ENCODE measurements at regions not wholly inside any gene's neighbourhood (a gene's known extent, or its start where the extent isn't known, plus 50 kb on each side); places are given as distances from the start of the nearest gene placed in this dataset.
"Not testable (repeated sequence)": the region's sequence is repeated elsewhere in the genome, so short reads cannot be mapped to it uniquely, and the experiment has no call there.

GRCh38 chr7:63104666-63105065 is 894.0 kb upstream of the ZNF722 start:
- Histone ChIP-seq H2AFZ (ENCODE audit: low read length) (no peak overlapping the region), H3K27ac (replicated peaks; ENCODE audit: low read length) (no peak overlapping the region), H3K23ac (ENCODE audit: low read depth, low read length, poor library complexity) (no peak overlapping the region), H3K4ac (ENCODE audit: low read length) (no peak overlapping the region), H3K79me1 (ENCODE audit: low read depth, low read length) (peaks cover 2% of the 10 kb centered on the region), H3K4me3 (ENCODE audit: low read length in 2 of 2) (no peak overlapping the region), H2BK5ac (ENCODE audit: low read length) (no peak overlapping the region), H3K4me1 (ENCODE audit: control insufficient read depth in 2 of 2, insufficient read depth in 1 of 2, low read depth in 1 of 2, low read length in 2 of 2) (no peaks in the 10 kb centered on the region), H2BK15ac (ENCODE audit: low read length) (no peak overlapping the region), H3K27me3 (ENCODE audit: control insufficient read depth in 3 of 3, insufficient read depth in 3 of 3, low read depth in 1 of 3, low read length in 3 of 3) (no peaks in the 10 kb centered on the region), H3K18ac (ENCODE audit: low read length) (no peak overlapping the region), H3K9ac (ENCODE audit: low read depth, low read length, poor library complexity) (no peak overlapping the region), H3K14ac (ENCODE audit: low read length) (no peak overlapping the region), H3K4me2 (ENCODE audit: insufficient read depth, low read length, poor library complexity, severe bottlenecking) (no peak overlapping the region), H2BK12ac (ENCODE audit: low read length) (no peak overlapping the region), H3K9me3 (replicated peaks in 1 of 2; ENCODE audit: control insufficient read depth in 2 of 2, insufficient read depth in 1 of 2, low read depth in 1 of 2, low read length in 2 of 2) (peaks cover 0 to 37% of the 10 kb centered on the region in 2 donors), H2AK5ac (ENCODE audit: low read depth, low read length) (no peak overlapping the region), H3K36me3 (replicated peaks in 1 of 2; ENCODE audit: control insufficient read depth in 2 of 2, insufficient read depth in 2 of 2, low read length in 2 of 2) (no peaks in the 10 kb centered on the region), H4K91ac (ENCODE audit: low read depth, low read length, poor library complexity) (no peak overlapping the region), H4K8ac (ENCODE audit: low read depth, low read length) (no peak overlapping the region), H2BK120ac (ENCODE audit: low read depth, low read length) (no peak overlapping the region)
- no CpG with 5 or more reads among the region's 4 CpGs for WGBS, 2 donors (ENCODE audit: extremely low coverage in 2 of 2, insufficient read length in 2 of 2, insufficient replicate concordance in 1 of 2)
- DNase-seq (ENCODE audit: low spot score) = no peak

DNA sequence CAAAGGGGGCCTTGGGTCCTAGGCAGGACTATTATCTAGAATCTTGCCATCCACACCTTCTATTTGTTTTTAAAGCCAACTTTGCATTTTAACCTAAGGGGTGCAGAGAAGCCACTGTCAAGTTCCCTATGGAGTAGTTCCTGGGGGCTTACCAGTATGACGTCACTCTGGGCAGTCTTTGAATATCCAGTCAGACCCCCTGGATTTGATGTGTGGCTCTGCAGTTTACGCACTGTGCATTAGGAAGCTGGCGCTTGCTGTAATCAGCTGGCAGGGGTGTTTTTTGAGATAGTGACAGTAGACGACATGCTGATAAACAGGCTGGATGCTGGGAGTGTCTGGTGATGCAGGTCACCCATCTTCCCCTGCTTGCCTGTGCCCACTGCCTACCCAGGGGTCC is 892.7 kb upstream of the ZNF722 start:
- no peak overlapping the region for H3K18ac ChIP-seq (ENCODE audit: low read length)
- no peak overlapping the region for H2AFZ ChIP-seq (ENCODE audit: low read length)
- H3K4me3 ChIP-seq (ENCODE audit: low read length in 2 of 2) = no peak overlapping the region
- H3K4me2 ChIP-seq (ENCODE audit: insufficient read depth, low read length, poor library complexity, severe bottlenecking) = no peak overlapping the region
- no peak for DNase-seq (ENCODE audit: low spot score)
- no peaks in the 10 kb centered on the region for H3K4me1 ChIP-seq (ENCODE audit: control insufficient read depth in 2 of 2, insufficient read depth in 1 of 2, low read depth in 1 of 2, low read length in 2 of 2)
- H3K23ac ChIP-seq (ENCODE audit: low read depth, low read length, poor library complexity) = no peak overlapping the region
- no peak overlapping the region for H2BK5ac ChIP-seq (ENCODE audit: low read length)
- H4K8ac ChIP-seq (ENCODE audit: low read depth, low read length) = no peak overlapping the region
- H2BK12ac ChIP-seq (ENCODE audit: low read length) = no peak overlapping the region
- H3K9ac ChIP-seq (ENCODE audit: low read depth, low read length, poor library complexity) = no peak overlapping the region
- H4K91ac ChIP-seq (ENCODE audit: low read depth, low read length, poor library complexity) = no peak overlapping the region
- no peaks in the 10 kb centered on the region for H3K36me3 ChIP-seq (replicated peaks in 1 of 2; ENCODE audit: control insufficient read depth in 2 of 2, insufficient read depth in 2 of 2, low read length in 2 of 2)
- no peak overlapping the region for H3K14ac ChIP-seq (ENCODE audit: low read length)
- H3K9me3 ChIP-seq (replicated peaks in 1 of 2; ENCODE audit: control insufficient read depth in 2 of 2, insufficient read depth in 1 of 2, low read depth in 1 of 2, low read length in 2 of 2) = peaks cover 0 to 31% of the 10 kb centered on the region in 2 donors
- peaks cover 2% of the 10 kb centered on the region for H3K79me1 ChIP-seq (ENCODE audit: low read depth, low read length)
- H2BK15ac ChIP-seq (ENCODE audit: low read length) = no peak overlapping the region
- no peak overlapping the region for H2BK120ac ChIP-seq (ENCODE audit: low read depth, low read length)
- H3K27ac ChIP-seq (replicated peaks; ENCODE audit: low read length) = no peak overlapping the region
- H2AK5ac ChIP-seq (ENCODE audit: low read depth, low read length) = no peak overlapping the region
- no peaks in the 10 kb centered on the region for H3K27me3 ChIP-seq (ENCODE audit: control insufficient read depth in 3 of 3, insufficient read depth in 3 of 3, low read depth in 1 of 3, low read length in 3 of 3)
- no CpG with 5 or more reads among the region's 4 CpGs for WGBS, 2 donors (ENCODE audit: extremely low coverage in 2 of 2, insufficient read length in 2 of 2, insufficient replicate concordance in 1 of 2)
- H3K4ac ChIP-seq (ENCODE audit: low read length) = no peak overlapping the region

- H2BK5ac ChIP-seq (ENCODE audit: low read length) = no peak overlapping the region
- no peak overlapping the region for H4K91ac ChIP-seq (ENCODE audit: low read depth, low read length, poor library complexity)
- no peaks in the 10 kb centered on the region for H3K27me3 ChIP-seq (ENCODE audit: control insufficient read depth in 3 of 3, insufficient read depth in 3 of 3, low read depth in 1 of 3, low read length in 3 of 3)
- H3K36me3 ChIP-seq (replicated peaks in 1 of 2; ENCODE audit: control insufficient read depth in 2 of 2, insufficient read depth in 2 of 2, low read length in 2 of 2) = no peaks in the 10 kb centered on the region
- H2AK5ac ChIP-seq (ENCODE audit: low read depth, low read length) = no peak overlapping the region
- no CpG with 5 or more reads among the region's 11 CpGs for WGBS, 2 donors (ENCODE audit: extremely low coverage in 2 of 2, insufficient read length in 2 of 2, insufficient replicate concordance in 1 of 2)
- H3K4ac ChIP-seq (ENCODE audit: low read length) = no peak overlapping the region
- no peak overlapping the region for H3K4me3 ChIP-seq (ENCODE audit: low read length in 2 of 2)
- no peak overlapping the region for H3K9ac ChIP-seq (ENCODE audit: low read depth, low read length, poor library complexity)
- no peak overlapping the region for H3K18ac ChIP-seq (ENCODE audit: low read length)
- H3K27ac ChIP-seq (replicated peaks; ENCODE audit: low read length) = no peak overlapping the region
- no peak overlapping the region for H2BK15ac ChIP-seq (ENCODE audit: low read length)
- H3K9me3 ChIP-seq (replicated peaks in 1 of 2; ENCODE audit: control insufficient read depth in 2 of 2, insufficient read depth in 1 of 2, low read depth in 1 of 2, low read length in 2 of 2) = peaks cover 0 to 30% of the 10 kb centered on the region in 2 donors
- H3K4me2 ChIP-seq (ENCODE audit: insufficient read depth, low read length, poor library complexity, severe bottlenecking) = no peak overlapping the region
- no peak overlapping the region for H2BK120ac ChIP-seq (ENCODE audit: low read depth, low read length)
- H3K14ac ChIP-seq (ENCODE audit: low read length) = no peak overlapping the region
- no peak for DNase-seq (ENCODE audit: low spot score)
- no peak overlapping the region for H2AFZ ChIP-seq (ENCODE audit: low read length)
- H3K4me1 ChIP-seq (ENCODE audit: control insufficient read depth in 2 of 2, insufficient read depth in 1 of 2, low read depth in 1 of 2, low read length in 2 of 2) = no peaks in the 10 kb centered on the region
- H3K79me1 ChIP-seq (ENCODE audit: low read depth, low read length) = peaks cover 2% of the 10 kb centered on the region
- H2BK12ac ChIP-seq (ENCODE audit: low read length) = no peak overlapping the region
- no peak overlapping the region for H4K8ac ChIP-seq (ENCODE audit: low read depth, low read length)
- no peak overlapping the region for H3K23ac ChIP-seq (ENCODE audit: low read depth, low read length, poor library complexity)
These were observed 891.9 kb upstream of the ZNF722 start for GRCh38 chr7:63106506-63107388.

GRCh38 chr7:63111511-63111910 is 887.1 kb upstream of the ZNF722 start:
- not testable (repeated sequence) for H3K79me1 ChIP-seq (ENCODE audit: low read depth, low read length); H2BK5ac ChIP-seq (ENCODE audit: low read length); H2BK15ac ChIP-seq (ENCODE audit: low read length); H3K27ac ChIP-seq (replicated peaks; ENCODE audit: low read length); H3K36me3 ChIP-seq (replicated peaks in 1 of 2; ENCODE audit: control insufficient read depth in 2 of 2, insufficient read depth in 2 of 2, low read length in 2 of 2); H3K9ac ChIP-seq (ENCODE audit: low read depth, low read length, poor library complexity); H3K4me1 ChIP-seq (ENCODE audit: control insufficient read depth in 2 of 2, insufficient read depth in 1 of 2, low read depth in 1 of 2, low read length in 2 of 2); H2BK120ac ChIP-seq (ENCODE audit: low read depth, low read length); H4K91ac ChIP-seq (ENCODE audit: low read depth, low read length, poor library complexity); H2BK12ac ChIP-seq (ENCODE audit: low read length); DNase-seq (ENCODE audit: low spot score); H3K23ac ChIP-seq (ENCODE audit: low read depth, low read length, poor library complexity); H2AK5ac ChIP-seq (ENCODE audit: low read depth, low read length); H3K4ac ChIP-seq (ENCODE audit: low read length); H4K8ac ChIP-seq (ENCODE audit: low read depth, low read length); H3K27me3 ChIP-seq (ENCODE audit: control insufficient read depth in 3 of 3, insufficient read depth in 3 of 3, low read depth in 1 of 3, low read length in 3 of 3); H3K14ac ChIP-seq (ENCODE audit: low read length); H3K4me2 ChIP-seq (ENCODE audit: insufficient read depth, low read length, poor library complexity, severe bottlenecking); H3K18ac ChIP-seq (ENCODE audit: low read length); H3K4me3 ChIP-seq (ENCODE audit: low read length in 2 of 2); H2AFZ ChIP-seq (ENCODE audit: low read length)
- peaks cover 13 to 24% of the 10 kb centered on the region in 2 donors for H3K9me3 ChIP-seq (replicated peaks in 1 of 2; ENCODE audit: control insufficient read depth in 2 of 2, insufficient read depth in 1 of 2, low read depth in 1 of 2, low read length in 2 of 2)
- no CpG with 5 or more reads among the region's 7 CpGs for WGBS, 2 donors (ENCODE audit: extremely low coverage in 2 of 2, insufficient read length in 2 of 2, insufficient replicate concordance in 1 of 2)
